Breast epithelium (tissue), 4 donors: ENCODE measurements at regions not wholly inside any gene's neighbourhood (a gene's known extent, or its start where the extent isn't known, plus 50 kb on each side); places are given as distances from the start of the nearest gene placed in this dataset.

Source experiments
- DNase-seq, 2 donors: peaks; one replicate each; pipeline ENCODE4 v3.0.0-alpha.2; 2019; ENCODE audit warnings: low spot score in 2 of 2
- H3K27ac ChIP-seq, 2 donors: fragments of 200-600 bp; sonication (generic) in 1 of 2; one replicate each; pipeline ENCODE4 v1.5.1; 2016 to 2019; ENCODE audit warnings: mild to moderate bottlenecking in 1 of 2
- H3K27me3 ChIP-seq, 2 donors: fragments of 200-600 bp; sonication (generic) in 1 of 2; one replicate each; pipeline versions ENCODE4 v1.5.1 to v1.6.0; 2017 to 2019; ENCODE audit warnings: control low read depth in 1 of 2, mild to moderate bottlenecking in 1 of 2
- H3K36me3 ChIP-seq: fragments of 200-600 bp; one replicate; pipeline ENCODE4 v1.5.1; 2019
- H3K4me1 ChIP-seq, 2 donors: fragments of 200-600 bp; sonication (generic); one replicate each; pipeline ENCODE4 v1.5.1; 2016 to 2019; ENCODE audit warnings: control low read depth in 1 of 2
- H3K4me3 ChIP-seq, 3 donors: fragments of 200-600 bp; sonication (generic); 1 replicate in 2 of 3; 2 replicates in 1 of 3; pipeline ENCODE4 v1.5.1; 2016 to 2019; ENCODE audit warnings: mild to moderate bottlenecking in 3 of 3, moderate library complexity in 2 of 3
- H3K9me3 ChIP-seq, 2 donors: fragments of 200-600 bp; sonication (generic) in 1 of 2; one replicate each; pipeline ENCODE4 v1.5.1; 2016 to 2019; ENCODE audit warnings: control low read depth in 1 of 2
- CTCF ChIP-seq, 3 donors: fragments of 450-650 bp; IDR thresholded peaks; one replicate each; pipeline ENCODE4 v1.5.1; 2016 to 2017; ENCODE audit warnings: antibody characterized with exemption in 3 of 3, mild to moderate bottlenecking in 3 of 3, moderate library complexity in 3 of 3
- POLR2A ChIP-seq: fragments of 450-650 bp; IDR thresholded peaks from one replicate; pipeline ENCODE4 v1.6.1; 2016; ENCODE audit warnings: antibody characterized with exemption, mild to moderate bottlenecking, moderate library complexity
- POLR2AphosphoS5 ChIP-seq, 3 donors: sonication (generic); formaldehyde crosslinking; IDR thresholded peaks; one replicate each; pipeline ENCODE4 v1.6.1; 2017; ENCODE audit warnings: antibody characterized with exemption in 3 of 3
- intact Hi-C: fragments of 100-400 bp; cut with DNase I; formaldehyde crosslinking; loops from one replicate; pipeline ENCODE4 v1.15.1; 2023; ENCODE audit warnings: low total_unique reads

- DNase-seq: no peak
- H3K27me3 ChIP-seq: no peaks in the 10 kb centered on the region
- TF ChIP-seq POLR2A: no peak
- TF ChIP-seq POLR2AphosphoS5 (IDR thresholded peaks at IDR 0.05): no peak
- TF ChIP-seq CTCF (IDR thresholded peaks at IDR 0.05): no peak
These were observed 282.1 kb downstream of the GABRG1 start for GRCh38 chr4:45841791-45842190.

GRCh38 chr4:45831692-45832091 lies 292.2 kb downstream of the GABRG1 start:
- TF ChIP-seq POLR2A (no peak), CTCF (IDR thresholded peaks at IDR 0.05) (no peak), POLR2AphosphoS5 (IDR thresholded peaks at IDR 0.05) (no peak)
- peaks cover 7 to 11% of the 10 kb centered on the region in 2 donors for H3K9me3 ChIP-seq

More at GRCh38 chr4:45841791-45842190, 282.1 kb downstream of the GABRG1 start:
- H3K36me3 ChIP-seq: no peaks in the 10 kb centered on the region
- H3K27ac ChIP-seq: no peak overlapping the region
- H3K4me1 ChIP-seq: no peaks in the 10 kb centered on the region
- no peak overlapping the region for H3K4me3 ChIP-seq
- intact Hi-C loops: no loop called here
- H3K9me3 ChIP-seq: no peaks in the 10 kb centered on the region

GRCh38 chr4:45803994-45804393 lies 319.9 kb downstream of the GABRG1 start:
- Histone ChIP-seq H3K4me1 (no peaks in the 10 kb centered on the region), H3K27me3 (no peaks in the 10 kb centered on the region), H3K27ac (no peak overlapping the region), H3K9me3 (no peaks in the 10 kb centered on the region), H3K4me3 (no peak overlapping the region), H3K36me3 (no peaks in the 10 kb centered on the region)
- intact Hi-C loops: no loop called here
- TF ChIP-seq CTCF (IDR thresholded peaks at IDR 0.05) (no peak), POLR2A (no peak), POLR2AphosphoS5 (IDR thresholded peaks at IDR 0.05) (no peak)
- DNase-seq: no peak

More at GRCh38 chr4:45831692-45832091, 292.2 kb downstream of the GABRG1 start:
- Histone ChIP-seq H3K27ac (no peak overlapping the region), H3K27me3 (no peaks in the 10 kb centered on the region), H3K4me1 (no peaks in the 10 kb centered on the region), H3K4me3 (no peak overlapping the region), H3K36me3 (no peaks in the 10 kb centered on the region)
- intact Hi-C loops: no loop called here
- no peak for DNase-seq

GRCh38 chr4:45795135-45795534 lies 328.7 kb downstream of the GABRG1 start:
- Histone ChIP-seq H3K4me3 (no peak overlapping the region), H3K36me3 (no peaks in the 10 kb centered on the region), H3K9me3 (no peaks in the 10 kb centered on the region), H3K27me3 (no peaks in the 10 kb centered on the region), H3K4me1 (no peaks in the 10 kb centered on the region), H3K27ac (no peak overlapping the region)
- intact Hi-C loops: no loop called here
- DNase-seq: no peak
- TF ChIP-seq POLR2AphosphoS5 (IDR thresholded peaks at IDR 0.05) (no peak), POLR2A (no peak), CTCF (IDR thresholded peaks at IDR 0.05) (no peak)

GRCh38 chr4:45778514-45778913 lies 345.3 kb downstream of the GABRG1 start:
- TF ChIP-seq POLR2A: no peak
- no peak for TF ChIP-seq CTCF (IDR thresholded peaks at IDR 0.05)
- no peak for TF ChIP-seq POLR2AphosphoS5 (IDR thresholded peaks at IDR 0.05)
- no peaks in the 10 kb centered on the region for H3K27me3 ChIP-seq
- H3K9me3 ChIP-seq: no peaks in the 10 kb centered on the region
- H3K36me3 ChIP-seq: no peaks in the 10 kb centered on the region
- DNase-seq: no peak
- no peak overlapping the region for H3K4me3 ChIP-seq
- no peaks in the 10 kb centered on the region for H3K4me1 ChIP-seq
- intact Hi-C loops: no loop called here
- H3K27ac ChIP-seq: no peak overlapping the region
